ENCODE measurements at regions not wholly inside any gene's neighbourhood (a gene's known extent, or its start where the extent isn't known, plus 50 kb on each side); places are given as distances from the start of the nearest gene placed in this dataset.
"Not testable (repeated sequence)": the region's sequence is repeated elsewhere in the genome, so short reads cannot be mapped to it uniquely, and the experiment has no call there.

DNA sequence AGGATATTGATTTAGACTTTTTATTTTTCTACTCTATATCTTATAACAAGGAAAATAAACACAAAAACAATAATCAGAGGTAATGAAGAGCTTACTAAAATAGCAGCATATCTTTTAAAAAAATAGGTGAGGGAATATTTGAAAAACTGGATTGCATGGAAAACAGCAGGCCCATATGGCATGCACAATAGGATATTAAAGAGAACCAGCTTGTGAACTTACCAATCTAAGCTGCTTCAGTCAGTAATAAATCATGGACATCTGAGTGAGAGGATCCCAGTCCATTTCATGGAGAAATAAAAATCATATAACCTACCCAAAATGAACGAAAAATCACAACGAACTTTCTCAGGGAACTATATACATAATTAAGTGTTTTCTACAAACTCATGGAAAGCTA lies 634.6 kb downstream of the ADCYAP1 start:
- Histone ChIP-seq H3K27ac (ENCODE audit: low read depth, low read length) (no peak overlapping the region), H3K27me3 (ENCODE audit: insufficient read depth, low read length) (no peaks in the 10 kb centered on the region), H3K9me3 (ENCODE audit: low read depth, low read length) (no peaks in the 10 kb centered on the region), H3K4me3 (ENCODE audit: insufficient read depth, low read length) (no peak overlapping the region), H4K20me1 (ENCODE audit: insufficient read depth, low read length) (no peaks in the 10 kb centered on the region), H3K36me3 (ENCODE audit: insufficient read depth, low read length) (no peaks in the 10 kb centered on the region), H3K79me2 (ENCODE audit: insufficient read depth, low read length) (no peaks in the 10 kb centered on the region), H3K4me2 (ENCODE audit: insufficient read depth, low read length) (no peak overlapping the region), H2AFZ (ENCODE audit: low read length) (no peak overlapping the region), H3K4me1 (ENCODE audit: insufficient read depth, low read length) (no peaks in the 10 kb centered on the region)
- no peak for DNase-seq (ENCODE audit: insufficient read length, low spot score, missing footprints)
- no peak for TF ChIP-seq CTCF (IDR thresholded peaks at IDR 0.05; ENCODE audit: extremely low read depth, low read depth, low read length)

DNA sequence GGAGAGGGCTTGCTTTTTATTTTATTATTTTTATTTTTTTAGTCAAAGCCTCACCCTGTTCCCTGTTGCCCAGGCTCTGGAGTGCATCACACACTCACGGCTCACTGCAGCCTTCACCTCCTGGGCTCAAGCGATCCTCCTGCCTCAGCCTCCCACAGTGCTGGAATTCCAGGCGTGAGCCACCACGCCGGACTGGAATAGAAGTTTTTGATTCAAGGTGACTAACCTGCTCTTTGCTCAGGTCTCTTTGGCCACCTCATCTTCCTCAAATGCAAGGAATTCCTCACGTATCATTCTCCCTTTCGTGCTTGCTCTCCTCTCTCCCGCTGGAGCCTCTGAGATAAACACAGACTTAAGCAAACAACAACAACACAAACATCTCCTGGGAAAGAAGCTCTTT lies 636.8 kb downstream of the ADCYAP1 start:
- Histone ChIP-seq H2AFZ (ENCODE audit: low read length) (no peak overlapping the region), H3K27me3 (ENCODE audit: insufficient read depth, low read length) (no peaks in the 10 kb centered on the region), H3K4me1 (ENCODE audit: insufficient read depth, low read length) (no peaks in the 10 kb centered on the region), H3K79me2 (ENCODE audit: insufficient read depth, low read length) (no peaks in the 10 kb centered on the region), H3K9me3 (ENCODE audit: low read depth, low read length) (peaks cover 2% of the 10 kb centered on the region), H3K4me3 (ENCODE audit: insufficient read depth, low read length) (no peak overlapping the region), H4K20me1 (ENCODE audit: insufficient read depth, low read length) (no peaks in the 10 kb centered on the region), H3K36me3 (ENCODE audit: insufficient read depth, low read length) (no peaks in the 10 kb centered on the region), H3K27ac (ENCODE audit: low read depth, low read length) (no peak overlapping the region), H3K4me2 (ENCODE audit: insufficient read depth, low read length) (no peak overlapping the region)
- no peak for DNase-seq (ENCODE audit: insufficient read length, low spot score, missing footprints)
- no peak for TF ChIP-seq CTCF (IDR thresholded peaks at IDR 0.05; ENCODE audit: extremely low read depth, low read depth, low read length)

DNA sequence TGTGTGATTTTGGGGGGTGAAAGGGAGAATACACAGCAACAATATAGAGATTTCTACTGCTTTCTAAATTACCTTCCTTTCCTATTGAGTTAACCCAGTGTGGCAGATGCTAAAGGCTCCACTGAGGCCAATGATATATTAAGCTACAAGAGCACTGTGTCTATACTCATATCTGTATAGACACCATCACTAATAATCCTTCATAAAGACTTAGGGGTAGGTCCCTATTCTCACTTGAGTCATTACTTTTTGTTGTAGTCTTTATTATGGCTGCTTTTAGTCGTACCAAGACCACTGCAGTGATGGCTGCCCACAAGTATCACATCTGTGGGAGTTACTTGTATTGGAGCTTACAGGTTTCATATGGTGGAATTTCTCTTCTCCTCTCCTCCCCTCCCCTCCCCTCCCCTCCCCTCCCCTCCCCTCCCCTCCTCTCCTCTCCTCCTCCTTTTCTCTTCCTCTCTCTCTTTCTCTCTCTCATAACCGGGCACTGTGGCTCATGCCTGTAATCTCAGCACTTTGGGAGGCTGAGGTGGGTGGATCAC lies 637.6 kb downstream of the ADCYAP1 start:
- no peaks in the 10 kb centered on the region for H3K27me3 ChIP-seq (ENCODE audit: insufficient read depth, low read length)
- no peak overlapping the region for H3K4me3 ChIP-seq (ENCODE audit: insufficient read depth, low read length)
- no peaks in the 10 kb centered on the region for H3K4me1 ChIP-seq (ENCODE audit: insufficient read depth, low read length)
- DNase-seq (ENCODE audit: insufficient read length, low spot score, missing footprints) = peak; percentile 27
- H3K9me3 ChIP-seq (ENCODE audit: low read depth, low read length) = peaks cover 2% of the 10 kb centered on the region
- H3K4me2 ChIP-seq (ENCODE audit: insufficient read depth, low read length) = no peak overlapping the region
- H3K27ac ChIP-seq (ENCODE audit: low read depth, low read length) = no peak overlapping the region
- no peaks in the 10 kb centered on the region for H3K79me2 ChIP-seq (ENCODE audit: insufficient read depth, low read length)
- H3K36me3 ChIP-seq (ENCODE audit: insufficient read depth, low read length) = no peaks in the 10 kb centered on the region
- TF ChIP-seq CTCF (IDR thresholded peaks at IDR 0.05; ENCODE audit: extremely low read depth, low read depth, low read length) = no peak
- H4K20me1 ChIP-seq (ENCODE audit: insufficient read depth, low read length) = no peaks in the 10 kb centered on the region
- H2AFZ ChIP-seq (ENCODE audit: low read length) = no peak overlapping the region

DNA sequence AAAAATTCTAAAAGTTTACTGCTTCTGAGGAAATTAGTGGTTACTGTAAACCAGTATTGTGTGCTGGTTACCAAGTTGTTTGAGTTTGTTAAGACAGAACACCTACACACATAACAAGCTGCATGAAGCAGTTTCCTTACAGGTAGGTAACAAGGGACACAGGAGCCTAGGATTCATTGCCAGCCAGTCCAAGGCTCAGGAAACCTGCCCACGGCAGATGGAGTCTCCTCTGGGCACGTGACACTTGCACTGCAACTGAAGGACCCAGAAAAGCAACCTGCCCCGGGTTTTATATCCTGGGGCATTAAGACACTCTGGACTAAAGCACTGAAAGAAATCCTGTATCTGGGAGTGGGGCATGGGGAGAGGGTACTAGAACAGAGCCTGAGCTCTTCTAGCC lies 639.3 kb downstream of the ADCYAP1 start:
- Histone ChIP-seq H3K4me1 (ENCODE audit: insufficient read depth, low read length) (no peaks in the 10 kb centered on the region), H3K4me3 (ENCODE audit: insufficient read depth, low read length) (no peak overlapping the region), H3K4me2 (ENCODE audit: insufficient read depth, low read length) (no peak overlapping the region), H3K27me3 (ENCODE audit: insufficient read depth, low read length) (no peaks in the 10 kb centered on the region), H3K27ac (ENCODE audit: low read depth, low read length) (no peak overlapping the region), H2AFZ (ENCODE audit: low read length) (no peak overlapping the region), H3K9me3 (ENCODE audit: low read depth, low read length) (peaks cover 2% of the 10 kb centered on the region), H3K79me2 (ENCODE audit: insufficient read depth, low read length) (no peaks in the 10 kb centered on the region), H4K20me1 (ENCODE audit: insufficient read depth, low read length) (no peaks in the 10 kb centered on the region), H3K36me3 (ENCODE audit: insufficient read depth, low read length) (no peaks in the 10 kb centered on the region)
- peak; percentile 14 for DNase-seq (ENCODE audit: insufficient read length, low spot score, missing footprints)
- no peak for TF ChIP-seq CTCF (IDR thresholded peaks at IDR 0.05; ENCODE audit: extremely low read depth, low read depth, low read length)

GRCh38 chr18:1557711-1558110 lies 653.0 kb downstream of the ADCYAP1 start:
- not testable (repeated sequence) for H3K4me2 ChIP-seq (ENCODE audit: insufficient read depth, low read length); H3K27ac ChIP-seq (ENCODE audit: low read depth, low read length); H3K4me3 ChIP-seq (ENCODE audit: insufficient read depth, low read length)

More at GRCh38 chr18:1557711-1558110, 653.0 kb downstream of the ADCYAP1 start:
- not testable (repeated sequence) for H3K9me3 ChIP-seq (ENCODE audit: low read depth, low read length); H3K79me2 ChIP-seq (ENCODE audit: insufficient read depth, low read length); H3K4me1 ChIP-seq (ENCODE audit: insufficient read depth, low read length); H3K27me3 ChIP-seq (ENCODE audit: insufficient read depth, low read length); H4K20me1 ChIP-seq (ENCODE audit: insufficient read depth, low read length); DNase-seq (ENCODE audit: insufficient read length, low spot score, missing footprints); H2AFZ ChIP-seq (ENCODE audit: low read length); H3K36me3 ChIP-seq (ENCODE audit: insufficient read depth, low read length)

All from osteoblast (primary cell).